PC-9 (cell line): ENCODE measurements at regions not wholly inside any gene's neighbourhood (a gene's known extent, or its start where the extent isn't known, plus 50 kb on each side); places are given as distances from the start of the nearest gene placed in this dataset.

ENCODE experiments used
- EZH2 ChIP-seq: fragments of 200-600 bp; sonication (generic); IDR thresholded peaks from 2 replicates; pipeline ENCODE4 v1.8.0; 2017; ENCODE audit warnings: antibody characterized with exemption, low read depth
- TF ChIP-seq, protein P1 (sequence below): fragments of 200-600 bp; sonication (generic); conservative IDR thresholded peaks from 2 replicates; pipeline ENCODE4 v1.6.1; 2017; ENCODE audit warnings: mixed run types, antibody characterized with exemption, mild to moderate bottlenecking, moderate library complexity

DNA sequence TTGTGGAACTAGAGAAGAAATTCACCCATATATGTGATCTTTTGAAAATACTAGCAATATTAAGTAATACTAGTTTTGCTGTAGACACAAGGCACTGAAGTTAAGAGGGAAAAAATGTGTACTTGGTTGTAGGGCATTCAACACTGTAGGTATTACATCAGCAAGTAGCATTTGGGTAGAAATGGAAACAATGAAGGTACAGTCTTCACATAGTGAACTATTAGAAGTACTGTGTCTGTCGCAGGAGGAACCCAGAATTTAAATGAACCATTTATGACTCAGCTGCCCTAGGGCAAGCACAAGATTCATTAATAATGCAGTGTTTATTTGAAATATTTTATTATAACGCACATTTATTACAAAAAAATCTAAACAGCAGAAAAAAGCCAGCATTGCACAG is 572.7 kb upstream of the TENM3 start:
- TF ChIP-seq, protein P1, sequence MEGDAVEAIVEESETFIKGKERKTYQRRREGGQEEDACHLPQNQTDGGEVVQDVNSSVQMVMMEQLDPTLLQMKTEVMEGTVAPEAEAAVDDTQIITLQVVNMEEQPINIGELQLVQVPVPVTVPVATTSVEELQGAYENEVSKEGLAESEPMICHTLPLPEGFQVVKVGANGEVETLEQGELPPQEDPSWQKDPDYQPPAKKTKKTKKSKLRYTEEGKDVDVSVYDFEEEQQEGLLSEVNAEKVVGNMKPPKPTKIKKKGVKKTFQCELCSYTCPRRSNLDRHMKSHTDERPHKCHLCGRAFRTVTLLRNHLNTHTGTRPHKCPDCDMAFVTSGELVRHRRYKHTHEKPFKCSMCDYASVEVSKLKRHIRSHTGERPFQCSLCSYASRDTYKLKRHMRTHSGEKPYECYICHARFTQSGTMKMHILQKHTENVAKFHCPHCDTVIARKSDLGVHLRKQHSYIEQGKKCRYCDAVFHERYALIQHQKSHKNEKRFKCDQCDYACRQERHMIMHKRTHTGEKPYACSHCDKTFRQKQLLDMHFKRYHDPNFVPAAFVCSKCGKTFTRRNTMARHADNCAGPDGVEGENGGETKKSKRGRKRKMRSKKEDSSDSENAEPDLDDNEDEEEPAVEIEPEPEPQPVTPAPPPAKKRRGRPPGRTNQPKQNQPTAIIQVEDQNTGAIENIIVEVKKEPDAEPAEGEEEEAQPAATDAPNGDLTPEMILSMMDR, result no peak
- no peak for TF ChIP-seq EZH2
